B cell (primary cell): ENCODE measurements at regions not wholly inside any gene's neighbourhood (a gene's known extent, or its start where the extent isn't known, plus 50 kb on each side); places are given as distances from the start of the nearest gene placed in this dataset.

ENCODE experiments used
- ATAC-seq: fragments of 200-7000 bp; cut with Tn5 transposase; one replicate; pipeline ENCODE4 v1.10.0; 2021; ENCODE audit warnings: low read depth, mild to moderate bottlenecking, moderate number of reproducible peaks, moderate library complexity
- CTCF ChIA-PET: fragments of 350-600 bp; sonication (Branson Sonifier 250); formaldehyde crosslinking; loops from one replicate; lab custom pipeline; 2021; ENCODE audit warnings: antibody characterized with exemption, inconsistent platforms; lab: Charles Lee
- POLR2A ChIA-PET: fragments of 350-600 bp; sonication (Branson Sonifier 250); formaldehyde crosslinking; loops from one replicate; lab custom pipeline; 2021; ENCODE audit warnings: antibody characterized with exemption; lab: Charles Lee
- DNase-seq: peaks from one replicate; pipeline ENCODE4 v3.0.0; 2013
- H2AFZ ChIP-seq: 2 replicates; pipeline ENCODE4 v1.6.1; 2012; ENCODE audit warnings: mild to moderate bottlenecking, low read depth, low read length; ENCODE audit not compliant: insufficient read depth, poor library complexity, severe bottlenecking
- H3K27ac ChIP-seq, 2 donors: 1 replicate in 1 of 2; 2 replicates in 1 of 2; pipeline ENCODE4 v1.5.1; 2012 to 2013; ENCODE audit warnings: low read length in 2 of 2, mild to moderate bottlenecking in 2 of 2, moderate library complexity in 1 of 2
- H3K27me3 ChIP-seq, 4 experiments: fragments of 200-600 bp in 1 of 4; sonication (generic) in 1 of 4; replicated peaks in 1 of 4; 1 replicate in 2 of 4; 2 replicates in 2 of 4; pipeline versions ENCODE4 v1.6.1 to v1.7.0; 2013 to 2016; ENCODE audit warnings: low read length in 3 of 4, mild to moderate bottlenecking in 2 of 4, mixed read lengths in 1 of 4, moderate library complexity in 1 of 4; ENCODE audit not compliant: insufficient read depth in 4 of 4, control insufficient read depth in 3 of 4; ENCODE audit errors: control extremely low read depth in 1 of 4
- H3K36me3 ChIP-seq, 2 experiments: replicated peaks in 1 of 2; 1 replicate in 1 of 2; 2 replicates in 1 of 2; pipeline versions ENCODE4 v1.6.1 to v1.7.1; 2013; ENCODE audit warnings: low read length in 1 of 2; ENCODE audit not compliant: insufficient read depth in 2 of 2, control insufficient read depth in 1 of 2; ENCODE audit errors: control extremely low read depth in 1 of 2, extremely low read depth in 1 of 2
- H3K4me1 ChIP-seq, 2 donors: fragments of 200-600 bp in 1 of 2; sonication (generic) in 1 of 2; 1 replicate in 1 of 2; 2 replicates in 1 of 2; pipeline versions ENCODE4 v1.5.1 to v1.6.1; 2013 to 2017; ENCODE audit warnings: low read length in 2 of 2; ENCODE audit not compliant: control insufficient read depth in 2 of 2, insufficient read depth in 2 of 2
- H3K4me2 ChIP-seq: replicated peaks from 2 replicates; pipeline ENCODE3; 2012; ENCODE audit warnings: mild to moderate bottlenecking, low read depth, low read length; ENCODE audit not compliant: poor library complexity, severe bottlenecking
- H3K4me3 ChIP-seq, 5 experiments: fragments of 200-600 bp in 1 of 5; sonication (generic) in 1 of 5; 1 replicate in 3 of 5; 2 replicates in 2 of 5; pipeline versions ENCODE4 v1.5.1 to v1.7.0; 2011 to 2016; ENCODE audit warnings: low read length in 4 of 5, mild to moderate bottlenecking in 4 of 5, low read depth in 2 of 5, control low read depth in 1 of 5, moderate library complexity in 1 of 5; ENCODE audit not compliant: insufficient read depth in 1 of 5; ENCODE audit errors: control extremely low read depth in 1 of 5, extremely low read depth in 1 of 5
- H3K79me2 ChIP-seq: fragments of 200-600 bp; sonication (generic); one replicate; pipeline ENCODE4 v1.6.0; 2016; ENCODE audit warnings: low read length; ENCODE audit not compliant: control insufficient read depth, insufficient read depth
- H3K9ac ChIP-seq: fragments of 200-600 bp; sonication (generic); 2 replicates; pipeline ENCODE4 v1.6.1; 2017; ENCODE audit warnings: mild to moderate bottlenecking, low read length, moderate library complexity
- H3K9me3 ChIP-seq, 3 donors: one replicate each; pipeline versions ENCODE4 v1.6.1 to v1.7.1; 2013; ENCODE audit warnings: low read length in 2 of 3; ENCODE audit not compliant: control insufficient read depth in 2 of 3, insufficient read depth in 1 of 3; ENCODE audit errors: control extremely low read depth in 1 of 3
- H4K20me1 ChIP-seq: 2 replicates; pipeline ENCODE4 v1.6.0; 2012; ENCODE audit warnings: mild to moderate bottlenecking, low read length; ENCODE audit not compliant: insufficient read depth, control insufficient read depth, poor library complexity, severe bottlenecking
- H3K27ac Mint-ChIP-seq: one replicate; pipeline ENCODE4 v1.8.0; 2021; ENCODE audit warnings: mixed read lengths
- H3K27me3 Mint-ChIP-seq: one replicate; pipeline ENCODE4 v1.8.0; 2021; ENCODE audit warnings: mixed read lengths
- H3K4me1 Mint-ChIP-seq: one replicate; pipeline ENCODE4 v1.8.0; 2021; ENCODE audit warnings: mixed read lengths
- H3K4me3 Mint-ChIP-seq: one replicate; pipeline ENCODE4 v1.8.0; 2021; ENCODE audit warnings: mixed read lengths
- H3K9me3 Mint-ChIP-seq: one replicate; pipeline ENCODE4 v1.8.0; 2022; ENCODE audit warnings: mixed read lengths; ENCODE audit not compliant: insufficient read depth
- EZH2 ChIP-seq: IDR thresholded peaks from 2 replicates; pipeline ENCODE4 v1.6.1; 2012; ENCODE audit warnings: borderline replicate concordance, low read depth, mild to moderate bottlenecking, moderate library complexity, low read length; ENCODE audit not compliant: insufficient read depth, poor library complexity, severe bottlenecking
- WGBS: methylation state at CpG from one replicate; pipeline ENCODE4 v1.1.5; 2013; ENCODE audit warnings: missing lambda C conversion rate; ENCODE audit not compliant: insufficient coverage; 5-methylcytosine and 5-hydroxymethylcytosine counted together
- intact Hi-C: fragments of 100-400 bp; cut with micrococcal nuclease; formaldehyde crosslinking; loops from one replicate; pipeline ENCODE4 v1.10.0; 2022
- TF ChIP-seq, protein P1 (sequence below): fragments of 200-600 bp; IDR thresholded peaks from one replicate; pipeline ENCODE4 v1.8.0; 2022; ENCODE audit warnings: antibody characterized with exemption, mild to moderate bottlenecking

DNA sequence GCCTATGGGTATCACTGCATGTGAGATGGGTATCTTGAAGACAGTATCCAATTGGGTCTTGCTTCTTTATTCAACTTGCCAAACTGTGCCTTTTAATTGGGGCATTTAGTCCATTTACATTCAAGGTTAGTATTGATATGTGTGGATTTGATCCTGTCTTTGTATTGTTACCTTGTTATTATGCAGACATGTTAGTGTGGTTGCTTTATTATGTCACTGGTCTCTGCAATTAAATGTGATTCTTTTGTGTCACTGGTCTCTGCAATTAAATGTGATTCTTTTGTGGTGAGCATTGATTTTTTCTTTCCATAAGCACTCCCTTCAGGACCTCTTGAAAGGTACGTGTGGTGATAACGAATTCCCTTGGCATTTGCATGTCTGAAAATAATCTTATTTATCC lies 357.8 kb upstream of the STEAP1 start:
- no peaks in the 10 kb centered on the region for H3K4me1 ChIP-seq
- no peaks in the 10 kb centered on the region for H3K36me3 ChIP-seq
- H3K9ac ChIP-seq = no peak overlapping the region
- ATAC-seq = no peak
- no peaks in the 10 kb centered on the region for H3K79me2 ChIP-seq
- ChIA-PET POLR2A (no interaction called here), CTCF (no interaction called here)
- no peak overlapping the region for H2AFZ ChIP-seq
- DNase-seq = no peak
- no peak overlapping the region for H3K4me3 ChIP-seq
- no peaks in the 10 kb centered on the region for H3K4me1 Mint-ChIP-seq
- H3K27ac Mint-ChIP-seq = no peak overlapping the region
- peaks cover 0 to 8% (median 0%) of the 10 kb centered on the region in 3 donors for H3K9me3 ChIP-seq
- H3K4me2 ChIP-seq = no peak overlapping the region
- intact Hi-C loops = no loop called here
- TF ChIP-seq, protein P1, sequence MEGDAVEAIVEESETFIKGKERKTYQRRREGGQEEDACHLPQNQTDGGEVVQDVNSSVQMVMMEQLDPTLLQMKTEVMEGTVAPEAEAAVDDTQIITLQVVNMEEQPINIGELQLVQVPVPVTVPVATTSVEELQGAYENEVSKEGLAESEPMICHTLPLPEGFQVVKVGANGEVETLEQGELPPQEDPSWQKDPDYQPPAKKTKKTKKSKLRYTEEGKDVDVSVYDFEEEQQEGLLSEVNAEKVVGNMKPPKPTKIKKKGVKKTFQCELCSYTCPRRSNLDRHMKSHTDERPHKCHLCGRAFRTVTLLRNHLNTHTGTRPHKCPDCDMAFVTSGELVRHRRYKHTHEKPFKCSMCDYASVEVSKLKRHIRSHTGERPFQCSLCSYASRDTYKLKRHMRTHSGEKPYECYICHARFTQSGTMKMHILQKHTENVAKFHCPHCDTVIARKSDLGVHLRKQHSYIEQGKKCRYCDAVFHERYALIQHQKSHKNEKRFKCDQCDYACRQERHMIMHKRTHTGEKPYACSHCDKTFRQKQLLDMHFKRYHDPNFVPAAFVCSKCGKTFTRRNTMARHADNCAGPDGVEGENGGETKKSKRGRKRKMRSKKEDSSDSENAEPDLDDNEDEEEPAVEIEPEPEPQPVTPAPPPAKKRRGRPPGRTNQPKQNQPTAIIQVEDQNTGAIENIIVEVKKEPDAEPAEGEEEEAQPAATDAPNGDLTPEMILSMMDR = no peak
- TF ChIP-seq EZH2 = no peak
- H3K27me3 ChIP-seq = no peaks in the 10 kb centered on the region
- H3K9me3 Mint-ChIP-seq = no peaks in the 10 kb centered on the region
- H3K27me3 Mint-ChIP-seq = no peaks in the 10 kb centered on the region
- no peak overlapping the region for H3K4me3 Mint-ChIP-seq
- no peaks in the 10 kb centered on the region for H4K20me1 ChIP-seq
- no peak overlapping the region for H3K27ac ChIP-seq
- no CpG with 5 or more reads among the region's 2 CpGs for WGBS

DNA sequence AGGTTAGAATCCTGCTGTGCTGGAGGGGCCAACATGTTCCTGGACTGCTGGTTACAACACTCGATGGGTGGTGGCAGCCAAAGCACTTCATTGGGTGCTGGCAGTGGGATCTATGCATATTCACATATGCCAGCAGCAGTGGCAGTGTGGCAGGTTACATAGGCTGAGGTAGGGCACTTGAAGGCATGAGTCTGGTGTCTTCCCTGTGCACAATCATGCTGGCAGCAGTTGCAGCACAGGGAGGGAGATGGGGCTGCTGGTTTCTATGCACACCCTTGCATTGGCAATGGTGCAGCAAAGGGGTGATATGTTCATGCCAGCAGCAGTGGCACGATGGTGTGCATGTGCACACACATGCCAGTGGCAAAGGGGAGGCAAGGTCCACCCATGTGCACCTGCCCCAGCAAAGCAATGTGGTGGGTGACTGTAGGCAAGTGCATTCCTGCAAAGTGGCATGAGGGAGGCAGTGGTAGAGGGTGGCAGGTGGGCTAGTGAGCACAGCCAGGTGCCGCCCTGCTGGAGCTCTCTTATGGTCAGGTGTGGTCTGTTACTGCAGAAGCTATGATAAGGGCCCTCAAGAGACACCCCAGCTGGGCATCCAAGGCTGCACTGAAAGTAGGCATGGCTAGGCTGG lies 356.2 kb upstream of the STEAP1 start:
- no peaks in the 10 kb centered on the region for H3K27me3 Mint-ChIP-seq
- no peaks in the 10 kb centered on the region for H3K4me1 ChIP-seq
- DNase-seq (peak; percentile 3), ATAC-seq (no peak)
- H3K4me3 Mint-ChIP-seq = no peak overlapping the region
- no peak for TF ChIP-seq EZH2
- TF ChIP-seq, protein P1 = no peak
- intact Hi-C loops = no loop called here
- H3K4me2 ChIP-seq = no peak overlapping the region
- peaks cover 0 to 8% (median 0%) of the 10 kb centered on the region in 3 donors for H3K9me3 ChIP-seq
- no peaks in the 10 kb centered on the region for H4K20me1 ChIP-seq
- POLR2A ChIA-PET = no interaction called here
- no peaks in the 10 kb centered on the region for H3K79me2 ChIP-seq
- no peak overlapping the region for H3K27ac Mint-ChIP-seq
- CTCF ChIA-PET = no interaction called here
- no peaks in the 10 kb centered on the region for H3K36me3 ChIP-seq
- no peaks in the 10 kb centered on the region for H3K9me3 Mint-ChIP-seq
- no peaks in the 10 kb centered on the region for H3K4me1 Mint-ChIP-seq
- 83% methylated on average over 3 of the region's 3 CpGs for WGBS
- H2AFZ ChIP-seq = no peak overlapping the region
- no peak overlapping the region for H3K9ac ChIP-seq
- no peak overlapping the region for H3K27ac ChIP-seq
- no peaks in the 10 kb centered on the region for H3K27me3 ChIP-seq
- H3K4me3 ChIP-seq = no peak overlapping the region
